ENCODE measurements at regions not wholly inside any gene's neighbourhood (a gene's known extent, or its start where the extent isn't known, plus 50 kb on each side); places are given as distances from the start of the nearest gene placed in this dataset.

DNA sequence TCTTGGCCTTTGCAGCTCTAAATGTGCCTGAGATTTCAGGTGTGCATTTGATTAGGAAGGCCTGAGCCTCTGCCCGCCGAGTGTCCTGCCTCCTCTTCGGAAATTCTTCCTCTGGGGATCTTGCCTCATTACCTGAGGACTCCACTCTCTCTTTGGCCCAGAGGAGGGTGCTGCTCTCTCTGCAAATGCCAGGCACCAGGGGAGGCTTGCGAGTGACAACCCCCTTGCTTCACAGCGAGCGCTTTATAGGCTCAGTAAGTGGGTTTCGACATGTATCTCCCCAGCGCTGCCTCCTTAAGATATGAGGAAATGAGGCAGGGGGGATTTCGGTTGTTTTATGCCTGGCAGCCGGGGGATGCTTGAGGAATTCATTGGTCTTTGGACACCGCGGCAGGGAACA, 423.9 kb downstream of the GLRX3 start:
- DNase-seq (ENCODE audit: low read depth) = no peak

DNA sequence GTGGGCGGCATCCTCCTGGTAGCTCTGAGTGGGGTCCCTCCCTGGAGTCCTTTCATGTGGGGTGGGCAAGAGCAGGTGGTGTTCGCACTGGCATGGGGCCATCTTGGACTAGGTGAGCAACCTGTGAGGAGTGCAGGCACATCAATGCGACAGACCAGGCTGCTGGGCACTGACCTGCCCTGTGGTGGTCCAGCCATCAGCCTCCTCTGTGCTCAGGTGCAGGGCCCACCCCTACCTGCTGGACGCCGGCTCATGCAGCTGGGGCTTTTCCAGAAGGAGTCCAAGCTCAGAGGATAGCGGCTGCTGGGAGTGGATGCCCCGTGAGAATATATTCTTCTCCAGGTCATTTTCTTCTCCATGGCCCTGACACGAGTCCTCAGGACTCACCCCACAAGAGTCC, 424.4 kb downstream of the GLRX3 start:
- DNase-seq (ENCODE audit: low read depth) = no peak

DNA sequence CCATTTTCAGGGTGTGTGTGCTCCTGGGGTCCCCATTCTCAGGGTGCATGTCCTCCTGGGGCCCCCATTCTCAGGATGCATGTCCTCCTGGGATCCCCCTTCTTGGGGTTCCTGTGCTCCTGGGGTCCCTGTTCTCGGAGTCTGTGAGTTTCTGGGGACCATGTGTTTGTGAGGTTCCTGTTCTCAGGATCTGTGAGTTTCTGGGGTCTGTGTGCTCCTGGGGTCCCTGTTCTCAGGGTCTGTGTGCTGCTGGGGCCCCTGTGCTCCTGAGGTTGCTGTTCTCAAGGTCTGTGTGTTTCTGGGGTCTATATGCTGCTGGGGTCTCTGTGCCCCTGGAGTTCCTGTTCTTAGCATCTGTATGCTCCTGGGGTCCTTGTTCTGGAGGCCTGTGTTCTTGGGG, 425.5 kb downstream of the GLRX3 start:
- DNase-seq (ENCODE audit: low read depth) = no peak

DNA sequence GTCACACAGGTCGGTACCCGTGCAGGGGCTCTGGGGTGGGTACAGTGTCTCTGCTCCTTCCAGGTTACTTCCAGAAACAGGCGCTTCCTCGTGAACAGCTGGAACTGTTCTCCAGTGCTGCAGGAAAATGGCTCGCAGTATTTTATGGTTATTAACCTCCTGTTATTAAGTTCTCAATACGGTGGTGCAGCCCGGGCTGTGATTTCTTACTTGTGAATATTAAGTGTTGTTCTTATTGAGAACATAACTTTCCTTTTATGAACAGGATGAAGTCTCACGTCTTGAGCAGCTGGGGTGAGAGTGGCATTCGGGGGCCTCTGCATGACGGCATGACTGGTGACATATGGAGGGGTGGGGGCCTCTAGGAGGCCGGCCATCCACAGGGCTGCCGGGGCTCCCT, 430.8 kb downstream of the GLRX3 start:
- DNase-seq (ENCODE audit: low read depth) = no peak

DNA sequence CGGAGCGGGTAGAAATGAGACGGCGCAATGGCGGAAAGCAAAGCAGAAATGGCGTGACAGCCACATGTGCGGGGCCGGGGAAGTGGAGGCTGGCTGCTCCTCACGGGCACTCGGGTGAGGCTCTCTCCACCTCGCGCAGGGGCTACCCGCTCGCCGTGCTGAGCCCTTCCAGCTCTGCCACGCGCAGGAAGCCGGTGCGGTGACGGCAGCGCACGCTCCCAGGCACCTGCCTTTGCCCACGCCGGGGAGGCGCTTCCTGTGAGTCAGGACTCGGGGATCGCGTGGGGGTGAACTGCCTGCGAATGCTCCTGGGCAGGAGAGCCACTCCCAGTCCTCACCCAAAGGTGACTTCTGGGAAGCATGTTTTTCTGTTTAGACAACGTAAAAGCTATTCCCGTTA, 431.2 kb downstream of the GLRX3 start:
- no peak for DNase-seq (ENCODE audit: low read depth)

DNA sequence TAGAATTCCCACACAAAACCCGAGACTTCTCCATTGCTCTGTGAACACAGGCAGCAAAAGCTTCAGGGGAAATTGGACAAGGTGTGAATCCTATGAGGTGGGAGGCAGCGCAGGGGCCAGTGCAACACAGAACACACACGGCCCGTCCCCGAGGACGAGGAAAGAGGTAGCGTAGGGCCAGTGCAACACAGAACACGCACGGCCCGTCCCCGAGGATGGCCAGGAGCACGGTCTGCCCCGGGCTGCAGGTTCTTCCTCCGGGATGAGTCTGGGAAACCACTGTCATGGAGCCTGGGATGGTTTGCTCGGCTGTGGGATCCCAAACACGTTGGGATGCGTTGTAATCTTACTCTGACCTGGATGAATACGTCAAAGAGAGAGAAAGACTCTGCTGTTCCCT, 432.1 kb downstream of the GLRX3 start:
- DNase-seq (ENCODE audit: low read depth) = no peak

DNA sequence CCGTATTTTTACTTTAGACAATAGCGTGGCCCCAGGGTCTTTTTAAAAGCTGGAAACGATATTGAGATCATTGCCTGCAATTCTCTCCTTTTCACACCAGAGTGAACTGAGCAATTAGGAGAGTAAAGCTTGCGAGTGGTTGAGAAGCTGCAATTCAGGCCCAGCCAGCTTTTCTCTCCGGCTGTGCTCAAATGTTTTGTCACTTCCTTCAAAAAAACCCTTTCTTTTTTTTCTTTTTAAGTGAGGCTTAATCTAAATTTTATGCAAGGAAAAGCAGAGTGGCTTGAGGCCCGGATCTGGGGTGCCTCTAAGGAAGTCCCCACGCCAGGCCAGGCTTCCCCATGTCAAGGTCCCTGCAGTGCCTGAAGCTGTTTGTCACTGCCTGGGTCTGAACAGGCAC, 433.9 kb downstream of the GLRX3 start:
- no peak for DNase-seq (ENCODE audit: low read depth)

DNA sequence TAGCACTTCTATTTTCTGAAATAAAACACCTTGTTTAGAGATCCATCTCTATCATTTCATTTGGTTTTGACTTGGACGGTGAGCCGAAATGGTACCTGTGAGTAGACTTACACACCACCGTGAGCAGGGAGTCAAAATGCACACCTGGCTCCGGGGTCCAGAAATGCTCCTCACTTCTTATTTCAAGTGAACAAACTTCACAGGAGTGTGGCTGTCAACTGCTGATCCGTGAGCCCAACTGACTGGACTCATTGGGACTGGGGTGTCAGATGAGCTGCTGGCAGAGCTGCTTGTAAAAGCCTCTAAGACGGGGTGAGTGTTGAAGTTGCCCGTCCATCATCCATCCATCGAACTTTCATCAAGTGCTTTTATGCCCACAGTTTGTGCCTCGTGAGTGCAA, 435.5 kb downstream of the GLRX3 start:
- no peak for DNase-seq (ENCODE audit: low read depth)

DNA sequence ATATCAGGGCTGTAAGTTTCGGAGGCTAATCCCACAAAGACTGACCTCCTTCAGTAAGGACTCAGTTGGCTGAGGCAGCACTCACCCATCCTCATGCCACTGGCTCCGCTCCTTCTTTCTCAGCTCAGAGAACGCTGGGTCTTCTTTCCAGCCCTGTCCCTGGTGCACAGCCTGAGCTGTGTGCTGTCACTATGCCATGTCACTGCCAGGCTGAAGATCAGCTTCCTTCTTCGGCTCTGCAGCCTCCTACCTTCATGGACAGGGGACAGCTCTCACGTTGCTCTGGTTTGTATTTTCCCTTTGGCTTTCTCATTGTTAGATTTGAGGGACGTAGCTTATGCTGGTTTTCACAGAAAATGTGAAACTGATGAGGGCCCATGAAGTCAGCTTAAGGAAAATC, 437.3 kb downstream of the GLRX3 start:
- no peak for DNase-seq (ENCODE audit: low read depth)

DNA sequence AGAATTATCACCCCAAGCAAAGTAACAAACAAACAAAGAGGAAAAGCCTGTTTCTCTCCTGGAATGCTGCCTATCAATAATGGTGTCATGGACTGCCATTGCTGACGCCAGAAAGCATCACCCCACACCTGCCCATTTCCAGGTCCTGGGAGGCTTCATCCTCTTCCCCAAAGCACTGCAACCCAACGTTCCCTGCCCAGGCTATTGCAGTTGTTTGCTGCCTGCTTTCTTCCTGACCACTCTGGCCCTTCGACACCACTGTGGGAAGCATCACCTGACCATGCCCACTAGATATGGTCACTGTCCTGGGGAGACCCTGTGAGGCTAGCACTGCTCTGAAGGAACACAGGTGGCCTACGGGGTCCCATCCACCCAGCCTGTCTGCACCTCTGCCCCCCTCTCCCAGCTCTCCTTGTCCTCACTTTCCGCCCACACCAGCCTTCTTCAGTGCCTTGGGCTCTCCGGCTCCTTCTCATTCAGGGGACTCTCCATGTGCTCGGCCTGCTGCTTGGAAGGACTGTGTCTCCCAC, 439.6 kb downstream of the GLRX3 start:
- no peak for DNase-seq (ENCODE audit: low read depth)

DNA sequence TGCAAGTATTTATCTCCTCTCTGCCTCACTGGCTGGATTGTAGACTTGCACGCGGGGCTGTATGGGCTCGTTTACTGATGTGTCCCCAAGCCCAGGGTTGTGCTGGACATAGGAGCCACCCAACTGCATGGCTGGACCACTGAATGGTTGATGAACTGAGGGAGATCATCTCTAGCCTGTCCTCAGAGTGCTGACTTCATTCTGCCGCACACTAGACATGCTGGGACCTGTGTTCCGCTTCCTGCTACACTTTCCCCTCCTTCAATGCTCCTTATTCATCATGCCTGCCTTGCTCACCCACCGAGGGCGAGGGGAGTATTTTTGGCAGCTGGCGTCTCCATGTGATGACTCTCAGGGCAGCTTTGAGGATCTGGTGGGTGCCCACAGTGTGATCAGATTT, 440.2 kb downstream of the GLRX3 start:
- DNase-seq (ENCODE audit: low read depth) = no peak

DNA sequence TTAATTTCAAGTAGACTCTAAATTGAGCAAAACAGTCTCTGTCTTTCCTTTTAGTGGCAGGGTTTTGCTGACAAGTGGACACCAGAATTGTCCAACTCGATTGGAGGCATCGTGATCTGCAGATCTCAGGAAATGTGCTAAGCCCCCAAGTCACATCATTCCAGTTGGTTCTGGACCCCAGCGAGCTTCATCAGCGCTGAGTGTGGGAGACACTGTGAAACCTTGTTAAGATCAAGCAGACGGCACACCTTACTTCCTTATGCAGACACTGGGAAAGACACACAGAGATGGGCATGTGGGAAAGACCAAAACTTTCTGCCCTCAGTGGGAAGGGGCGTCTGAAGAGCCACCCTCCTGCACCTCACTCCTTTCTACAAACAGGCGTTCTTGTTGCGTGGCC, 440.8 kb downstream of the GLRX3 start:
- no peak for DNase-seq (ENCODE audit: low read depth)

DNA sequence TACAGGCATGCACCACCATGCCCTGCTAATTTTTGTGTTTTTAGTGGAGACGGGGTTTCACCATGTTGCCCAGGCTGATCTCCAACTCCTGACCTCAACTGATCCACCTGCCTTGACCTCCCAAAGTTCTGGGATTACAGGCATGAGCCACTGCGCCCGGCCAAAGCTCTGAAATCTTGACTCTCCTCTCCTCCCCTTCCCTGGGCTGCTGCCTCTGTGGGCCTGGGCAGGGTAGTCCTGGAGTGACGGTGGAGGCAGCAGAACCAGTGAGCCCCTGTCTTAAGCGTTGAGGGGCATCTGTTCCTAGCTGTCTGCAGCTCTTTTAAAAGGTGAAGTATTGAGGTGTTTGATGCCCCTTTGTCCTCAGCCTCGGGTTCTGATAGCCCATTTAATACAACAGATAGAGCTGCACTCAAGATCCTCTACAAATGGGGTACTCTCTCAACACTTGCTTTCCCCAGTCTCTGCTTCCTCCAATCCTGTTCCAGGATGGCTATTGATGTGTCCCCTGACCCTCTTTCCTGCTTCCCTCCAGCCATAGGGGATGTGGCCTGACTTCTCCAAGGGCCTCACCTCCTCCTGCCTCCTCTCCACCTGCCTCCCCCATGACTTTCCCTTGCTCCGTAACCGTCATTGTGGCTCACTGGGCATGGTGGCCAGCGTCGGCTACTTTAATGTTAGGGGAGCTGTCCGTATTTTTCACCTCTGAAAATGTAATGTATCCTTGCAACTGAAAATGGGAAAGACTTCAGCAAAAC, 442.5 kb downstream of the GLRX3 start:
- no peak for DNase-seq (ENCODE audit: low read depth)

DNA sequence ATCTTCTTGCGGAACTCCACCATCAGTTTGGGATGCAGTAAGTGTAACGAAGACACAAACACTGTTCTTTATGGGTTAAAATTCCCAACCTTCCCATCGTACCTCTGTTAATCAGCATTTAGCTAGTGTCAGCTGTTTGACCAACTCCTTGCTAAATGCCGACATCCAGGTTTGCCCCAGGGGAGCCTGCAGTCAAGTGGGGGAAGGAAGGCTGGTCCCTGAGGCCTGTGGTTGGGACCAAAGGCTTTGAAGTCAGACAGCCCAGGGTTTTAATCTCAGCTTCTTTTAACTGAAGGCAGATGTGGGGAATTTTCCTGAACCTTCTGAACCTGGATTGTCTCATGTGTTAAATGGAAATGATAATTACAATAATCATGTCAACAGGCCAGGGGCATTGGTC, 443.7 kb downstream of the GLRX3 start:
- no peak for DNase-seq (ENCODE audit: low read depth)

DNA sequence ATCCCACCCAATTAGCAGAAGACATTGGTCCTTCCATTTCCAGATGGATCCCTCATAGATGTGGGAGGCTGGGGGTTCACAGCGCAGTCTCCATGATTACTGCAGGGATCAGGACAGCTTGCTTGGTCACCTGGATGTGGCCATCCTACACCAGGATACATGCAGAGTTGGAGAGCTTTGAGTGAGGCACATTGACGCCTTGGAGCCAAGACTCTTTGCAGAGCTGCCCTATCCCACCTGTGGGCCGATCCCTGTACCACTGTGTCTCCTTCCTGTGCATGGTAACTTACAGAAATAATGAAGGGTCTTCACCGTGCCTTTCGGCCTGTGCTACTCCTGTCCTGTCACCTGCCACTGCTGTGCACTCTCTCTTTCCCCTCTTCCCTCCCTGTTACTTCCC, 444.8 kb downstream of the GLRX3 start:
- DNase-seq (ENCODE audit: low read depth) = no peak

DNA sequence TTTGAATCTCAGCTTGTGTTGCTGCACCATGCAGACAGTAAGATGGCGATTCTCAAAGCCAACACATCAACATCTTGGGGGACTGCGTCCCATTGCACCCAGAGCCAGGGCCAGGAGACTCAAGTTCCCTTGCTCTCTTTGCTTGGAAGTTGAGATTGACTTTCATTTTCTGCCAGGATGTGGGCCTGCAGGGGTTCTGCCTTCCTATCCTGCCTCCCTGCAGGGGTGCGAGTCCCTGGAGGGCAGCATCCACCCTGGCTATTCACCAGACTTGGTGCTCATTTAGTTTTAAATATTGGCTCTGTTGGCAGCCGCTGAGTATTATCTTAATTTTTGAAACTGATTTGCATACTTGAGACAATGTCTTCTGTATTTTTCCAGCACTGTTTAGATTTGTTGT, 451.5 kb downstream of the GLRX3 start:
- DNase-seq (ENCODE audit: low read depth) = no peak

DNA sequence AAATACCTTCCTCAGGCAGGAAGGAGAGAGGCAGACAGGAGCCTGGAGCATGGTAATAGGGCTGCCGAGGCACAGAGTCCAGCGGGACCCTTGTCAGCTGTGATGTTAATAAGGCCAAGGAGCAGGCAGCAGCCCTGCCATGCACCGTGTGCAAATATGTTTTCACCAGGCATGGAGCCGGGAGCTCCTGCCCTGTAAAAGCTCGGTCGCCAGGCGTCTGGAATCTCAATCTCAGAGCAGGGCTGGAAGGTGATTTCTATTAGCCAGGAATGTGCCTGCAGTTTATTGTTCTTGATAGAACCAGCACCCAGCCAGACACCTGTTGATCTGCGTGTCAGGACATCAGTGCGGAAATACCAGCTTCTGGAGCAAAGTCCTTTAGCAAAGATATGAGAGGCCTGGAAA, 469.8 kb downstream of the GLRX3 start:
- no peak for DNase-seq (ENCODE audit: low read depth)

DNA sequence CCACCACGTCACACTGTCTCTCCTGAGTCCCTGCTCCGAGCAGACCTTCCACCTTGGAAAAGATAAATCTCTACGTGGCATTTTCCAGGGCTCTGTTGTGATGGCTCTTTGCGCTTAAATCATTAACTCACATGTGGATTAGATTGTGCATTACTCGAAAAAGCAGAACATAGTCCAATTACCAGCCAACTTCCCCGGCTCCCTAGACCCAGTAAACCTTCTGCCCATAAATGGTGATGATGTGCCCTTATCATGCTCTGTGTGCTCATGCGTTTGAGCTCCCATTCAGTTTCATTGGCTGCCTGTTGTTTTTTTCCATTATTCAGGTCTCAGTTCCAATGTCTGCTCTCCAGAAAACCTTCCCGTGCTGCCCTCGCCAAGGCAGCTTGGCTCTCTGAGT, 471.2 kb downstream of the GLRX3 start:
- DNase-seq (ENCODE audit: low read depth) = no peak

DNA sequence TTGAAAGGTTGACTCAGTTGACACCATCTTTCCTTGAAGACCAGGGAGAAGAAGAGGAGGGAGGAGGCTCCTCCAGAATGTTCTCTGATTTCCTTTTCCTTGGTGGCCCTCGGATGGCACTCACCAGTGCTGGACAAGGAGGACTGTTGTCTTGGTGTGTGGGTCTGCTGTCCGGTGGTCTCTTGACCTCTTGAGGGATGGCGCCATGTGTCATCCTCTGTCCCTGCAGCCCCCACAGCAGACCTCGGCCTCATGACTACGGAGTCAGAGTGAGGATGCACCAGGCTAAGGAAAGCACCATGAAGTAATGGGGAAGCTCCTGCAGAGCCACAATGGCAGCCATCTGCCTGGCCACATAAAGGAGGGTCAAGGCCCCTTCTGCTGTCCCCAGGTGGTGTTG, 475.0 kb downstream of the GLRX3 start:
- DNase-seq (ENCODE audit: low read depth) = no peak

DNA sequence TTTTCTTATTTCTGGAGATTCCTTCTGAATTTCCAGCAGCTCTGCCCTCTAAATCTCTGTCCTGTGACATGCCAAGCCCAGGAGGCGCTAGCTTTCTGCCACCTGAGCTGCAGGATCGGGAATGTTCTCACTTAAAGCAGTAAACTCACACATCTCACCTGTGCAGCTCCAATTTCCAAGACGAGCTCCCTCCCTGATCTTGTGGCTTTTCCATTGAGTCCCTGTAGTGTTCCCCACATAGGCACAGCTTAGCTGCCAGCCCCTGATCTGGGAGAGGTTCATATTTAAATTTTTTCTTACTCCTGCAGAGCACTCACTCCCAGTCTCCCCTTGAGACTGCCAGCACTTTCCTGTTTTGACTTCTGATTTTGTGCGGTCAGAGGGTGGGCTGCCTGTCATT, 479.3 kb downstream of the GLRX3 start:
- DNase-seq (ENCODE audit: low read depth) = no peak

DNA sequence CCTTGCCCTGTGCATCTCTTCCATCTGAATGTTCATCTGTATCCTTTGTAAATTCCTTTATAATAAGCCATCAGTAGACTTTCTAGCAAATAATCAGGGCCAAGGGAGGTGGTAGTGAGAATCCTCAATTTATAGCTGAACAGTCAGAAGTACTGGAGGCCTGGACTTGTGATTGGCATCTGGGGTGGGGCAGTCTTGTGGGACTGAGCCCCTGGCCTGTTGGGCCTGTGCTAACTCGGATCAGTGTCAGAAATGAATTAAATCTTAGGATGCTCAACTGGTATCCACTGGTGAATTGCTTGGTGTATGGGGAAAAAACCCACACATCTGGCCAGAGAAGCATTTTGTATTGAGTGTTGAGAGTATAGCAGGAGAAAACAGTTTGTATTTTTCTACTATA, 481.8 kb downstream of the GLRX3 start:
- no peak for DNase-seq (ENCODE audit: low read depth)

DNA sequence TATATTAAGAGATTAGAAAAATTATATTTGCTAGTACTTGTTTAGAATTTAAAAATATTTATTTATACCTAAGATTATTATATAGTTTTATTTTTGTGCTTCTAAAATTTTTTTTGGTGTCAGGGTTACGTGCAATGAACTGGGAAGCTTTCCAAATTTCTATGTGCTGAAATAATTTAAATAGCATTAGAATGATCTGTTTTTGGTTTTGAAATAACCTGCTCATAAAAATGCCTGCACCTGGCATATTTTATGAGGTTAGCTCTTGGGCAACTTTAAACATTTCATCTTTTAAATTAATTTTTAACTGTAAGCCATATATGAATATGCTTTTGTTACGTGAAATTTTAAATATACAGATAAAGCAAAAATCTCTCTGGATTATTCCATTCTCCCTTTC, 482.5 kb downstream of the GLRX3 start:
- DNase-seq (ENCODE audit: low read depth) = no peak

DNA sequence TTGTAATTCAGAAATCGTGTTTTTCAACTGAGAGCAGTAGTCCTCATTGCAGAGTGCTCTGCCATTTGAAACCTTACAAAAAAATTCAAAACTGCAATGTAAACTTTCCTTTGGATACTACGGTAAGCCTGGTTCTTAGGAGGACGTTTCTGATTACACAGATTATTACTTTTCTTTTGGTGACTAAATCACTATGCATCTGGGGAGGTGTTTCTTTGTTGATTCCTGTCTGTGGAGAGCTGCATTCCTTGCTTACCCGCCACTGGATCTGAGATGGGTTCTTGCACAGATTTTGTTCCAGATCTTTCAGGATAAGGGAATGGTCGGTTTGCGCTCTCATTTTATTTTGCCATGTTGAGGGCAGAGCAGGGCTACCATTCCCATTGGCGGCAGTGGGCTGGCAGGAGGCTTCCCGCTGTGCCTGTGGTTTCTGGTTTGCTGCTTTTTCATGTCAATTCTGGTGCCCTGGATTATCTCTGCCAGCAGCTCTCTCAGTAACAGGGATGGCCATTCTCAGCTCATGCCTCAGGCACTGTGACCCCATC, 485.1 kb downstream of the GLRX3 start:
- DNase-seq (ENCODE audit: low read depth) = no peak

DNA sequence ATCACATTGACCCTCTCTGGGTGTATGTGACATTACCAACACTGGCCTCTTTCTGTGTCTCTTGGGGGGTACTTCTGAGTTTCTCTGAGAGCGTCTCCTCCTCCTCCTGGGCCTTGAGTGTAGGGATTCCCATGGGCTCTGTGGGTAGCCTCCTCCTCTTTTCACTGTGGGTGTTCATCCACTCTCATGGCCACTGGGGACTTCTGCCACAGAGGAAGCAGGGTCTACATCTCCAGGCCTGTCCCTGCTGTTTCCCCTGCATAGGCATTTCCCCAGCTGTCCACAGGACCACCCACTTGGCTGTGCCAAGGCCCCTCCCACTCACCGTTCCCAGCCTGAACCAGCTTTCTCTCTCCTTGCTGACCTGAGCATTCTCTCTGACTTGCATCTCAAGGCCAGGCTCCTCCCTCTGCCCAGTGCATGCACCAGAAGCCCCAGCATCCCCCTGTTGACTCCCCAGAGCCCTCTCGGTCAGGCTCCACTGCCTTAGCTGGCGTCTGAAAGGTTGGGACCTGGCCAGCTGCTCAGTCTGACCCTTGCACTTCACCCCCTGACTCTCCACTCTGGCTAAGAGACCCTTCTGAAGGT, 487.6 kb downstream of the GLRX3 start:
- DNase-seq (ENCODE audit: low read depth) = no peak
